ENCODE measurements at regions not wholly inside any gene's neighbourhood (a gene's known extent, or its start where the extent isn't known, plus 50 kb on each side); places are given as distances from the start of the nearest gene placed in this dataset.

- TF ChIP-seq CTCF (IDR thresholded peaks at IDR 0.05), result no peak
- no peak for TF ChIP-seq POLR2AphosphoS5 (IDR thresholded peaks at IDR 0.05)
Measured at GRCh38 chr2:58515827-58516573, 274.9 kb upstream of the FANCL start.
